ENCODE measurements at regions not wholly inside any gene's neighbourhood (a gene's known extent, or its start where the extent isn't known, plus 50 kb on each side); places are given as distances from the start of the nearest gene placed in this dataset.

GRCh38 chr13:111541752-111542529 lies 221.5 kb downstream of the TEX29 start:
- TF ChIP-seq FOXJ3 (CRISPR knock-in tag; IDR thresholded peaks at IDR 0.05) (no peak), MXI1 (IDR thresholded peaks at IDR 0.05; ENCODE audit: low read depth, low read length) (no peak)
- H3K9me3 ChIP-seq, result no peaks in the 10 kb centered on the region
- no peak for DNase-seq
- H3K36me3 ChIP-seq (replicated peaks in 1 of 2; ENCODE audit: control insufficient read depth in 1 of 2, insufficient read depth in 2 of 2, low read length in 1 of 2), result no peaks in the 10 kb centered on the region
- H3K27ac ChIP-seq (ENCODE audit: low read depth in 2 of 2, low read length in 1 of 2), result no peak overlapping the region
- CTCF ChIA-PET, result no interaction called here
- H3F3A ChIP-seq (replicated peaks; ENCODE audit: insufficient read depth), result no peaks in the 10 kb centered on the region
- H3K27me3 ChIP-seq (ENCODE audit: insufficient read depth), result peaks cover 13% of the 10 kb centered on the region; the same call in 1 of the 2 replicates
- H2AFZ ChIP-seq (ENCODE audit: low read depth), result no peak overlapping the region
- POLR2A ChIA-PET, result no interaction called here
- no peak overlapping the region for H3K4me2 ChIP-seq
- 15% methylated on average over 15 of the region's 15 CpGs for WGBS (ENCODE audit: low lambda C conversion rate)
- no peaks in the 10 kb centered on the region for H3K9me2 ChIP-seq
- no peak overlapping the region for H3K4me3 ChIP-seq (ENCODE audit: low read depth in 2 of 2, low read length in 1 of 2)
- H3K4me1 ChIP-seq (ENCODE audit: control insufficient read depth in 1 of 2, insufficient read depth in 2 of 2, low read depth in 1 of 2, low read length in 1 of 2), result no peaks in the 10 kb centered on the region
- H3K9ac ChIP-seq, result no peak overlapping the region
- H3K79me2 ChIP-seq (ENCODE audit: insufficient read depth), result no peaks in the 10 kb centered on the region
- no peaks in the 10 kb centered on the region for H4K20me1 ChIP-seq (ENCODE audit: insufficient read depth)

GRCh38 chr13:111542530-111543341 lies 222.3 kb downstream of the TEX29 start:
- Histone ChIP-seq H3K4me3 (ENCODE audit: low read depth in 2 of 2, low read length in 1 of 2) (no peak overlapping the region), H3K27me3 (ENCODE audit: insufficient read depth) (peaks cover 11% of the 10 kb centered on the region; the same call in 1 of the 2 replicates), H3K9me2 (no peaks in the 10 kb centered on the region), H3K4me2 (no peak overlapping the region), H4K20me1 (ENCODE audit: insufficient read depth) (no peaks in the 10 kb centered on the region), H3K9ac (no peak overlapping the region), H3K4me1 (ENCODE audit: control insufficient read depth in 1 of 2, insufficient read depth in 2 of 2, low read depth in 1 of 2, low read length in 1 of 2) (no peaks in the 10 kb centered on the region), H3K79me2 (ENCODE audit: insufficient read depth) (no peaks in the 10 kb centered on the region), H2AFZ (ENCODE audit: low read depth) (no peak overlapping the region), H3K9me3 (no peaks in the 10 kb centered on the region), H3K36me3 (replicated peaks in 1 of 2; ENCODE audit: control insufficient read depth in 1 of 2, insufficient read depth in 2 of 2, low read length in 1 of 2) (no peaks in the 10 kb centered on the region), H3K27ac (ENCODE audit: low read depth in 2 of 2, low read length in 1 of 2) (no peak overlapping the region), H3F3A (replicated peaks; ENCODE audit: insufficient read depth) (no peaks in the 10 kb centered on the region)
- WGBS (ENCODE audit: low lambda C conversion rate), result 9% methylated on average over 13 of the region's 14 CpGs
- no peak for TF ChIP-seq USF2 (IDR thresholded peaks at IDR 0.05; ENCODE audit: borderline replicate concordance, low read depth, low read length)
- TF ChIP-seq TAF1 (IDR thresholded peaks at IDR 0.05; ENCODE audit: borderline replicate concordance, low read depth, low read length), result no peak
- no peak for TF ChIP-seq POLR2AphosphoS5 (IDR thresholded peaks at IDR 0.05; ENCODE audit: low read depth, low read length)
- TF ChIP-seq IRF3 (IDR thresholded peaks at IDR 0.05; ENCODE audit: low read depth, low read length), result no peak
- TF ChIP-seq MXI1 (IDR thresholded peaks at IDR 0.05; ENCODE audit: low read depth, low read length), result no peak
- no peak for TF ChIP-seq RFX5 (IDR thresholded peaks at IDR 0.05; ENCODE audit: low read length)
- TF ChIP-seq YY1 (IDR thresholded peaks at IDR 0.05; ENCODE audit: low read depth), result no peak
- TF ChIP-seq REST (IDR thresholded peaks at IDR 0.05; ENCODE audit: low read depth, low read length), result no peak
- no peak for TF ChIP-seq NFIC (IDR thresholded peaks at IDR 0.05; ENCODE audit: borderline replicate concordance)
- ChIA-PET CTCF (interaction anchor here (0.8 kb wide), 1 partner anchor 13 kb away, joined by 3 read pairs; no protein-coding TSS in a partner anchor), POLR2A (no interaction called here)
- no peak for DNase-seq

All from SK-N-SH (cell line).